ENCODE measurements at regions not wholly inside any gene's neighbourhood (a gene's known extent, or its start where the extent isn't known, plus 50 kb on each side); places are given as distances from the start of the nearest gene placed in this dataset.
"Not testable (repeated sequence)": the region's sequence is repeated elsewhere in the genome, so short reads cannot be mapped to it uniquely, and the experiment has no call there.

GRCh38 chr20:41704896-41705295 lies 86.7 kb upstream of the CHD6 start:
- TF ChIP-seq TAF1 (IDR thresholded peaks at IDR 0.05; ENCODE audit: borderline replicate concordance, low read depth, low read length) (no peak), POLR2AphosphoS5 (IDR thresholded peaks at IDR 0.05; ENCODE audit: low read depth, low read length) (no peak), POLR2A (IDR thresholded peaks at IDR 0.05; ENCODE audit: low read depth, low read length) (no peak)
- no peak for FAIRE-seq
- no peak for DNase-seq (ENCODE audit: insufficient read length)

GRCh38 chr20:41702647-41703046 lies 84.5 kb upstream of the CHD6 start:
- FAIRE-seq (no peak), DNase-seq (ENCODE audit: insufficient read length) (no peak)
- TF ChIP-seq POLR2A (IDR thresholded peaks at IDR 0.05; ENCODE audit: low read depth, low read length) (no peak), TAF1 (IDR thresholded peaks at IDR 0.05; ENCODE audit: borderline replicate concordance, low read depth, low read length) (no peak), POLR2AphosphoS5 (IDR thresholded peaks at IDR 0.05; ENCODE audit: low read depth, low read length) (no peak)

GRCh38 chr20:41701588-41702348 lies 83.6 kb upstream of the CHD6 start:
- FAIRE-seq = no peak
- no peak for TF ChIP-seq POLR2AphosphoS5 (IDR thresholded peaks at IDR 0.05; ENCODE audit: low read depth, low read length)
- TF ChIP-seq POLR2A (IDR thresholded peaks at IDR 0.05; ENCODE audit: low read depth, low read length) = no peak
- no peak for TF ChIP-seq TAF1 (IDR thresholded peaks at IDR 0.05; ENCODE audit: borderline replicate concordance, low read depth, low read length)

GRCh38 chr20:41699673-41700072 lies 81.5 kb upstream of the CHD6 start:
- not testable (repeated sequence) for FAIRE-seq; DNase-seq (ENCODE audit: insufficient read length)

More at GRCh38 chr20:41701588-41702348, 83.6 kb upstream of the CHD6 start:
- no peak for DNase-seq (ENCODE audit: insufficient read length)

- no peak for TF ChIP-seq POLR2A (IDR thresholded peaks at IDR 0.05; ENCODE audit: low read depth, low read length)
- no peak for TF ChIP-seq TAF1 (IDR thresholded peaks at IDR 0.05; ENCODE audit: borderline replicate concordance, low read depth, low read length)
- TF ChIP-seq POLR2AphosphoS5 (IDR thresholded peaks at IDR 0.05; ENCODE audit: low read depth, low read length) = no peak
- peak; percentile 40 for FAIRE-seq
- no peak for DNase-seq (ENCODE audit: insufficient read length)
These were observed 79.8 kb upstream of the CHD6 start for GRCh38 chr20:41697861-41698559.

- no peak for FAIRE-seq
- DNase-seq (ENCODE audit: insufficient read length) = no peak
These were observed 78.3 kb upstream of the CHD6 start for GRCh38 chr20:41696428-41696827.

GRCh38 chr20:41694796-41695195 lies 76.6 kb upstream of the CHD6 start:
- TF ChIP-seq POLR2AphosphoS5 (IDR thresholded peaks at IDR 0.05; ENCODE audit: low read depth, low read length) (no peak), POLR2A (IDR thresholded peaks at IDR 0.05; ENCODE audit: low read depth, low read length) (no peak), TAF1 (IDR thresholded peaks at IDR 0.05; ENCODE audit: borderline replicate concordance, low read depth, low read length) (no peak)
- no peak for FAIRE-seq
- DNase-seq (ENCODE audit: insufficient read length) = no peak

More at GRCh38 chr20:41696428-41696827, 78.3 kb upstream of the CHD6 start:
- no peak for TF ChIP-seq POLR2AphosphoS5 (IDR thresholded peaks at IDR 0.05; ENCODE audit: low read depth, low read length)
- TF ChIP-seq TAF1 (IDR thresholded peaks at IDR 0.05; ENCODE audit: borderline replicate concordance, low read depth, low read length) = no peak

- peak; percentile 44 for DNase-seq (ENCODE audit: insufficient read length)
- peak; percentile 92 for FAIRE-seq
- TF ChIP-seq POLR2A (IDR thresholded peaks at IDR 0.05; ENCODE audit: low read depth, low read length) (peak; percentile 66; the same call in 1 of the 2 replicates), TAF1 (IDR thresholded peaks at IDR 0.05; ENCODE audit: borderline replicate concordance, low read depth, low read length) (peak; percentile 77), POLR2AphosphoS5 (IDR thresholded peaks at IDR 0.05; ENCODE audit: low read depth, low read length) (peak; percentile 65; the same call in 1 of the 2 replicates)
These were observed 75.2 kb upstream of the CHD6 start for GRCh38 chr20:41693136-41693979.

- FAIRE-seq (no peak), DNase-seq (ENCODE audit: insufficient read length) (no peak)
- TF ChIP-seq POLR2A (IDR thresholded peaks at IDR 0.05; ENCODE audit: low read depth, low read length) (0 out of 2 replicates have a peak, but pooled peaks have one; percentile 42), TAF1 (IDR thresholded peaks at IDR 0.05; ENCODE audit: borderline replicate concordance, low read depth, low read length) (no peak), POLR2AphosphoS5 (IDR thresholded peaks at IDR 0.05; ENCODE audit: low read depth, low read length) (0 out of 2 replicates have a peak, but pooled peaks have one; percentile 25)
These were observed 74.4 kb upstream of the CHD6 start for GRCh38 chr20:41692479-41693135.

GRCh38 chr20:41691443-41691842 lies 73.3 kb upstream of the CHD6 start:
- DNase-seq (ENCODE audit: insufficient read length) (no peak), FAIRE-seq (peak; percentile 27)

GRCh38 chr20:41690702-41691101 lies 72.5 kb upstream of the CHD6 start:
- no peak for DNase-seq (ENCODE audit: insufficient read length)
- FAIRE-seq = no peak

More at GRCh38 chr20:41691443-41691842, 73.3 kb upstream of the CHD6 start:
- TF ChIP-seq TAF1 (IDR thresholded peaks at IDR 0.05; ENCODE audit: borderline replicate concordance, low read depth, low read length) (no peak), POLR2AphosphoS5 (IDR thresholded peaks at IDR 0.05; ENCODE audit: low read depth, low read length) (no peak), POLR2A (IDR thresholded peaks at IDR 0.05; ENCODE audit: low read depth, low read length) (no peak)

More at GRCh38 chr20:41690702-41691101, 72.5 kb upstream of the CHD6 start:
- no peak for TF ChIP-seq POLR2A (IDR thresholded peaks at IDR 0.05; ENCODE audit: low read depth, low read length)
- TF ChIP-seq TAF1 (IDR thresholded peaks at IDR 0.05; ENCODE audit: borderline replicate concordance, low read depth, low read length) = no peak
- no peak for TF ChIP-seq POLR2AphosphoS5 (IDR thresholded peaks at IDR 0.05; ENCODE audit: low read depth, low read length)
